ENCODE measurements at regions not wholly inside any gene's neighbourhood (a gene's known extent, or its start where the extent isn't known, plus 50 kb on each side); places are given as distances from the start of the nearest gene placed in this dataset.

DNA sequence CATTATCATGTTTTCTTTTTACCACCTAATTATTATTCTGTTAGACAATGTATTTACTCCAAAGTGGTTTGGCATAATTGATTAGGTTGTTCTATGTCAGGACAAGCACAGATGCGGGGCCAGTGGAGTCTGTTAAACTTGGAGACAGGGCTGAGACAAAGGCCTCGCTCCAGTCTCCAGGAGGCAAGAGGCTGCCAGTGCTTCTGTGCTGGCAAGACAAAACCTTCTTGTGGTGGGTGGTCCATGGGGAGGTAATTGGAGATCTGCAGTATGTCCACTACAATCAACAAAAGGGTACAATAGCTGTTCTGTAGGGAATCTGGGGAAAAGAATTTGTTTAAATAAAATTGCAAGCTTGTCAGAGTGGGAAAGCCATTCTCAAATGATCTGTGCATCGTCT lies 677.2 kb upstream of the SLC35B3 start:
- intact Hi-C loops (cut with micrococcal nuclease): no loop called here
- no peak for DNase-seq (ENCODE audit: low read depth, low spot score)
- H3K36me3 ChIP-seq (ENCODE audit: control insufficient read depth in 2 of 2, extremely low read depth in 1 of 2, insufficient read depth in 2 of 2, low read length in 2 of 2): no peaks in the 10 kb centered on the region
- no peak overlapping the region for H3K4me3 ChIP-seq (replicated peaks in 1 of 3; ENCODE audit: insufficient read depth in 1 of 3, low read depth in 1 of 3, low read length in 3 of 3)
- no TSS peak for BruUV-seq (replicated peaks)
- no peaks in the 10 kb centered on the region for H3K79me2 ChIP-seq (ENCODE audit: control insufficient read depth, insufficient read depth, low read length)
- ChIA-PET POLR2A (no interaction called here), CTCF (no interaction called here)
- no peaks in the 10 kb centered on the region for H3K4me1 ChIP-seq (ENCODE audit: control insufficient read depth, extremely low read depth, insufficient read depth, low read length)
- peaks cover 3% of the 10 kb centered on the region for H3K9me3 ChIP-seq (replicated peaks; ENCODE audit: control insufficient read depth, insufficient read depth, low read length)
- no peaks in the 10 kb centered on the region for H4K20me1 ChIP-seq (replicated peaks; ENCODE audit: control insufficient read depth, extremely low read depth, insufficient read depth, low read length)
- no peak overlapping the region for H3K4me2 ChIP-seq (ENCODE audit: insufficient read depth, low read length)
- H3K9ac ChIP-seq (replicated peaks; ENCODE audit: extremely low read depth, insufficient read depth, low read length): no peak overlapping the region
- no peak for FAIRE-seq
- H3K9me1 ChIP-seq (replicated peaks; ENCODE audit: control insufficient read depth, extremely low read depth, insufficient read depth, low read length): no peaks in the 10 kb centered on the region
- dilution Hi-C loops (cut with MboI; ENCODE audit: extremely low pct_ligation_motif_present, low sequenced_read_pairs): no loop called here
- no peak for TF ChIP-seq POLR2AphosphoS5 (IDR thresholded peaks at IDR 0.05; ENCODE audit: insufficient read depth, low read depth, low read length)
- no peak for TF ChIP-seq FOS (IDR thresholded peaks at IDR 0.05; ENCODE audit: borderline replicate concordance, insufficient read depth, low read length)
- no peak for TF ChIP-seq EZH2 (IDR thresholded peaks at IDR 0.05; ENCODE audit: borderline replicate concordance, low read depth, low read length, severe bottlenecking)
- TF ChIP-seq MYC (IDR thresholded peaks at IDR 0.05; ENCODE audit: low read depth, low read length): no peak
- no peak for TF ChIP-seq GATA2 (IDR thresholded peaks at IDR 0.05; ENCODE audit: insufficient read depth, insufficient read length, low read depth, low read length)
- TF ChIP-seq, protein P1, sequence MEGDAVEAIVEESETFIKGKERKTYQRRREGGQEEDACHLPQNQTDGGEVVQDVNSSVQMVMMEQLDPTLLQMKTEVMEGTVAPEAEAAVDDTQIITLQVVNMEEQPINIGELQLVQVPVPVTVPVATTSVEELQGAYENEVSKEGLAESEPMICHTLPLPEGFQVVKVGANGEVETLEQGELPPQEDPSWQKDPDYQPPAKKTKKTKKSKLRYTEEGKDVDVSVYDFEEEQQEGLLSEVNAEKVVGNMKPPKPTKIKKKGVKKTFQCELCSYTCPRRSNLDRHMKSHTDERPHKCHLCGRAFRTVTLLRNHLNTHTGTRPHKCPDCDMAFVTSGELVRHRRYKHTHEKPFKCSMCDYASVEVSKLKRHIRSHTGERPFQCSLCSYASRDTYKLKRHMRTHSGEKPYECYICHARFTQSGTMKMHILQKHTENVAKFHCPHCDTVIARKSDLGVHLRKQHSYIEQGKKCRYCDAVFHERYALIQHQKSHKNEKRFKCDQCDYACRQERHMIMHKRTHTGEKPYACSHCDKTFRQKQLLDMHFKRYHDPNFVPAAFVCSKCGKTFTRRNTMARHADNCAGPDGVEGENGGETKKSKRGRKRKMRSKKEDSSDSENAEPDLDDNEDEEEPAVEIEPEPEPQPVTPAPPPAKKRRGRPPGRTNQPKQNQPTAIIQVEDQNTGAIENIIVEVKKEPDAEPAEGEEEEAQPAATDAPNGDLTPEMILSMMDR (IDR thresholded peaks at IDR 0.05; ENCODE audit: extremely low read depth in 1 of 2, insufficient read depth in 1 of 2, low read depth in 1 of 2, low read length in 2 of 2): no peak
- H2AFZ ChIP-seq (ENCODE audit: low read depth, low read length): no peak overlapping the region
- H3K27me3 ChIP-seq (ENCODE audit: control insufficient read depth in 2 of 2, insufficient read depth in 2 of 2, low read length in 2 of 2): no peaks in the 10 kb centered on the region
- no peak overlapping the region for H3K27ac ChIP-seq (ENCODE audit: insufficient read depth, low read depth, low read length)
